HFF-Myc (cell line): ENCODE measurements at regions not wholly inside any gene's neighbourhood (a gene's known extent, or its start where the extent isn't known, plus 50 kb on each side); places are given as distances from the start of the nearest gene placed in this dataset.

Experiments used
- DNase-seq: peaks from one replicate; pipeline ENCODE4 v3.0.0-alpha.2; 2011; ENCODE audit warnings: low read depth; ENCODE audit errors: extremely low read depth
- H3K4me3 ChIP-seq: replicated peaks from 2 replicates; pipeline ENCODE4 v1.5.1; 2011; ENCODE audit warnings: low read depth, mild to moderate bottlenecking, control low read depth, low read length
- TF ChIP-seq, protein P1 (sequence below): IDR thresholded peaks from 2 replicates; pipeline ENCODE4 v1.5.1; 2012; ENCODE audit warnings: mild to moderate bottlenecking, low read depth, low read length, control low read depth; ENCODE audit errors: missing control alignments

DNA sequence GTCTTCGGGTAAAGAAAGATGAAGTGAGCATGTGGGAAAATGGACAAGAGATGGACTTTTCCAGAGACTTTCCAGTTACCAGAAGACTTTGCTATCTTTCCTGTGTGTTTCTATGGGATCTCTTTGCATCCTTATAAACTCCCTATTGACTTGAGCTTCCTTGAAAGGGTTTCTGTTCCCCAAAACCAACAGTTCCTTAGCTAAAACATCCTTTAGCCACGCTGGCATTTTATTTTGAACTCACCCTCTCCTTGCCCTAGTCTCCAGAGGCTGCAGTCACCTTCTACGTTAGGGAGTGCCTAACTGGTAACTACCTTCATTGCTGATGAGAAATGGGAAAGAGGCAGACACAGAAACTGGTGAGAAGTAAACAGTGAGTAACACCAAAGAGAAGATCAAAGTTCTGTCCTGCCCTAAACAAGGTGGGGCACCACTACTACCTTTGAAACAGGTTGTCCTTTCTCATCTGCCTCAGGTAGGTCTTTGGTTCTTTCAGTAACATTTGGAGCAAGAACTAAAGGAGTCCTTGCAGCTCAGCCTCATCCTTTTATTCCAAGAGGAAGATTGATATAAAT lies 402.9 kb downstream of the ENC1 start:
- no peak for DNase-seq
- TF ChIP-seq, protein P1, sequence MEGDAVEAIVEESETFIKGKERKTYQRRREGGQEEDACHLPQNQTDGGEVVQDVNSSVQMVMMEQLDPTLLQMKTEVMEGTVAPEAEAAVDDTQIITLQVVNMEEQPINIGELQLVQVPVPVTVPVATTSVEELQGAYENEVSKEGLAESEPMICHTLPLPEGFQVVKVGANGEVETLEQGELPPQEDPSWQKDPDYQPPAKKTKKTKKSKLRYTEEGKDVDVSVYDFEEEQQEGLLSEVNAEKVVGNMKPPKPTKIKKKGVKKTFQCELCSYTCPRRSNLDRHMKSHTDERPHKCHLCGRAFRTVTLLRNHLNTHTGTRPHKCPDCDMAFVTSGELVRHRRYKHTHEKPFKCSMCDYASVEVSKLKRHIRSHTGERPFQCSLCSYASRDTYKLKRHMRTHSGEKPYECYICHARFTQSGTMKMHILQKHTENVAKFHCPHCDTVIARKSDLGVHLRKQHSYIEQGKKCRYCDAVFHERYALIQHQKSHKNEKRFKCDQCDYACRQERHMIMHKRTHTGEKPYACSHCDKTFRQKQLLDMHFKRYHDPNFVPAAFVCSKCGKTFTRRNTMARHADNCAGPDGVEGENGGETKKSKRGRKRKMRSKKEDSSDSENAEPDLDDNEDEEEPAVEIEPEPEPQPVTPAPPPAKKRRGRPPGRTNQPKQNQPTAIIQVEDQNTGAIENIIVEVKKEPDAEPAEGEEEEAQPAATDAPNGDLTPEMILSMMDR, result no peak
- H3K4me3 ChIP-seq, result no peak overlapping the region

DNA sequence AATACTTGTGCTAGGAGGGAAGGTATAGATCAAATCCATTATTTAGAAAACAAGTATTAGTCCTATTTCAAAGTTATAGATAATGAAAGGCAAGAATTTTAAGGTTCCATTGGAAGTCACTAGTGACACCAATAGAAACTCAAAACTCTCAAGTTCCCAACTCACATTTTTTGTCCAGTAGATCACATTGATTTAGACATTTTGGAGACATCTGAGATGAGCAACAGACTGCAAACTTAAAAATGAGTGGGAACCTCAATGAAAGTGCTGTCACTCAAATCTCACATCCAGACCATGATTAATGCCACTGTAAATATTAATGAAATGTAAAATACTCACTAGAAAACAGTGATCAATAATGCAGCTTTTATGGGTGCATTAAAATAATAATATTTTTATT lies 405.0 kb downstream of the ENC1 start:
- DNase-seq, result no peak
- TF ChIP-seq, protein P1, result no peak
- H3K4me3 ChIP-seq, result no peak overlapping the region

DNA sequence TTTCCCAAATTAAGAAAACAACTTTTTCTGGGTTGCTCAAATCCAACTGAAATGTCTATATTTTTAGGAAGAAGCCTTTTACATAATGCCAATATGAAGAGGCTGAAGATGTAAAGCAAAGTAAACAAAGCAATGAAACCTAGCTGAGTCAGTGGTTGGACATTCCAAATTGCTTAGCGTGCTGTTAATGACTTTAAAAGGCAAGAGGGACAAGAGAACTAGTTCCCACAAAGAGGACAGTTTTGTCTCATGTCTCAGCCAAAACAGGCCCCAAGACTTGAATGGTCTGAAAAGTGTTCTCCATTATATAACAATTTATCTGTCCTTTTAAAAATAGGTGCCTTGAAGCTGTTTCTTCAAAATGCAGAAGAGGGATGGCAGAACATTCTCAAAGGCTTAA lies 407.0 kb downstream of the ENC1 start:
- no peak for DNase-seq
- H3K4me3 ChIP-seq, result no peak overlapping the region
- TF ChIP-seq, protein P1, result no peak

DNA sequence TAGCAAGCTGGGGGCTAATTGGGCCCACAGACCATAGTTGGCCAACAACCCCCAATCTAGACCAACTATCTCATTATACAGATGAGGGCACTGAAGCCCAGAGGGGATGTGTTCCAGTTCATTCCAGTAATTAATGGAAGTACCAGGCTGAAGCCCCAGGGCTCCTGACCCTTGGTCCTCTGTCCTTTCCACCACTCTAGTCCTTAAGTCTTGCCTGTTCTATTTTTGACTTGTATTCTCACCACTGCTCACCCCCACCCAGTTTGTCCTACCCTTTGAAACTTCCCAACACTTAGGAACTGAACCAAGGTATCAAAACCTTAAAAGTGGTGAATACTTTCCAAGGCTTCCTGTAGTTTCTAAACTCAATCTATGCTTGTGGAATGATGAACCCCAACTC lies 407.4 kb downstream of the ENC1 start:
- no peak for DNase-seq
- H3K4me3 ChIP-seq, result no peak overlapping the region
- TF ChIP-seq, protein P1, result no peak

DNA sequence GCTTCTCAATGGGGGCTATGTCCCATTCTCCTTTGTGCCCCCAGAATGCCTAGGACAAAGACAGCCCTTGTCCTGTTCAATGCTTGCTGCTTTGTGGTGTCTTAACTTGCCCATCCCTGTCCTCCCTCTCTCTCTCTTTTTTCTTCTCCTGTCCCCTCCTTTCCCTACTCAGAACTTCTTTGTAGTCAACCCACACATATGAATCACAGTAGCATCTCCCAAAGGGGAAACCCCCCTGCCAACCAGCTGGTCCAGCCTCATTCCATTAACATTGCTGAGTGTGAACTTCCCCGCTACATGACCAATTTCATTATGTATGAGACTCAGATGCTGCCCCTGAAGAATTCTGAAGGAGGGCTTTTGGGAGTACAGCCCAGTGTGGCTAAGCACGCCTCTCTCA lies 408.3 kb downstream of the ENC1 start:
- TF ChIP-seq, protein P1, result no peak
- H3K4me3 ChIP-seq, result no peak overlapping the region
- DNase-seq, result peak; percentile 40

DNA sequence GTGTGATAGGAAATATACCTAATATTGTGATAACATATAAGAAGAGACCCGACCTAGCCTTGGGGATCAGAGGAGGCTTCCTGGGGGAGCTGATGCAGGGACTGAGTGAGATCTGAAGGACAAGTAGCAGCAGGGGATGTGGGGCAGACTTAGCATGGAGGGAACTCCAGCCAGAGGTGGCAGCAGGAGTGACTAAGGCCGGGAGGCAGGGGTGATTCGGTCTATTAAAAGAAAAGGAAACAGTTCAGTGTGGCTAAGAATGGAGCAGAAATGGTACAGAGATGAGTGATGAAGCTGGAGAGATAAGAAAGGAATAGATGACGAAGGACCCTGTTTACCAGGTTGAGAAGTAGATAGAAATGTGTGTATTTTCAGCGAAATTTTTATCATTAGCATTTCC lies 408.8 kb downstream of the ENC1 start:
- DNase-seq, result no peak
- no peak overlapping the region for H3K4me3 ChIP-seq
- TF ChIP-seq, protein P1, result no peak
